ENCODE measurements at regions not wholly inside any gene's neighbourhood (a gene's known extent, or its start where the extent isn't known, plus 50 kb on each side); places are given as distances from the start of the nearest gene placed in this dataset.
"Not testable (repeated sequence)": the region's sequence is repeated elsewhere in the genome, so short reads cannot be mapped to it uniquely, and the experiment has no call there.

GRCh38 chr4:134505511-134505910 is 303.9 kb upstream of the PABPC4L start:
- intact Hi-C loops (cut with DNase I): no loop called here
- DNase-seq: no peak

DNA sequence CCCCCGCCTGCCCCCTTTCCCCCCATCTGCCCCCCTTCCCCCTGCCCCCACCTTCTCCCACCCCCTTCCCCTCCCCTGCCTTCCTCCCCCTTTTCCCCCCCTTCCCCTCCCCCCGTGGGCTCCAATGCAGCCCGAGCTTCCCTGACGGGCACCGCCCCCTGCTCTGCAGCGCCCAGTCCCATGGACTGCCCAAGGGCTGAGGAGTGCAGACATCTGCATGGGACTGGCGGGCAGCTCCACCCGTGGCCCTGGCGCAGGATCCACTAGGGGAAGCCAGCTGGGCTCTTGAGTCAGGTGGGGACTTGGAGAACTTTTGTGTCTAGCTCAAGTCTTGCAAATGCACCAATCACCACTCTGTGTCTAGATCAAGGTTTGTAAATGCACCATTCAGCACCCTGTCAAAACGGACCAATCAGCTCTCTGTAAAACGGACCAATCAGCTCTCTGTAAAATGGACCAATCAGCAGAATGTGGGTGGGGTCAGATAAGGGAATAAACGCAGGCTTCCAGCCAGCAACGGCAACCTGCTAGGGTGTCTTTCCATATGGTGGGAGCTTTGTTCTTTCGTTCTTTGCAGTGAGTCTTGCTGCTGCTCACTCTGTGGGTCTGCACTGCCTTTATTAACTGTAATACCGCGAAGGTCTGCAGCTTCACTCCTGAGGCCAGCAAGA is 300.5 kb upstream of the PABPC4L start:
- intact Hi-C loops (cut with DNase I): no loop called here
- DNase-seq: no peak

DNA sequence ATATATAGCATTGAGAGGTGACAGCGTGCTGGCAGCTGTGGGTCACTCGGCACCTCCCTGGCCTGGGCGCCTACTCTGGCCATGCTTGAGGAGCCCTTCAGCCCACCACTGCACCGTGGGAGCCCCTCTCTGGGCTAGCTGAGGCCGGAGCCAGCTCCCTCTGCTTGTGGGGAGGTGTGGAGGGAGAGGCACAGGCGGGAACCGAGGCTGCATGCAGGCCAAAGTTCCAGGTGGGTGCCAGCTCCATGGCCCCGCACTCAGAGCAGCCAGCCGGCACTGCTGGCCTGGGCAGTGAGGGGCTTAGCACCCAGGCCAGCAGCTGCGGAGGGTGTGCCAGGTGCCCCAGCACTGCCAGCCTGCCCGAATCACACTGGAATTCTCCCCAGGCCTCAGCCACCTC is 299.9 kb upstream of the PABPC4L start:
- DNase-seq; intact Hi-C loops (cut with DNase I): not testable (repeated sequence)

DNA sequence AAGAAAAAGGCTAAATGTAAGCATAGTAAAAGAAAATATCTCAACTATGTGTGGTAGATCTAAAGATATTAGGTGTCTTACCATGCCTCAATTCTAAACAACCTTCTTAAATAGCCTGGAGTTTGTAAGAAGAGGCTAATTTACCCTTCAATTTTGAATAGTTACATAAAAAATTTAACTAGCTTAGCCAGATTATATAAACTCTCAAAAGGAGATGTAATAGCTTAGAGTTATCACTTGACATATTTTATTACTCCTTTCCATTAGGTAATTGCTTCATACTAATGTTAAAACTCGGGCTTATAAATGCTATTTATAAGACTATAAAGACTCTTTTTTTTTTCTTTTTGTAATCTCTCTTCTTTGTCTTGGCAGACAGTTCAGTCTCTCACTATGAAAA is 297.5 kb upstream of the PABPC4L start:
- intact Hi-C loops (cut with DNase I): no loop called here
- DNase-seq: no peak

GRCh38 chr4:134490863-134491262 is 289.3 kb upstream of the PABPC4L start:
- DNase-seq: no peak
- intact Hi-C loops (cut with DNase I): no loop called here

GRCh38 chr4:134483514-134483913 is 281.9 kb upstream of the PABPC4L start:
- intact Hi-C loops (cut with DNase I); DNase-seq: not testable (repeated sequence)

- intact Hi-C loops (cut with DNase I): no loop called here
- no peak for DNase-seq
Observed at GRCh38 chr4:134471569-134471968, 270.0 kb upstream of the PABPC4L start.

- intact Hi-C loops (cut with DNase I): no loop called here
- DNase-seq: peak in 5 of 42 donors; percentile 9 to 42 (median 15)
Observed at GRCh38 chr4:134470544-134470943, 269.0 kb upstream of the PABPC4L start.

DNA sequence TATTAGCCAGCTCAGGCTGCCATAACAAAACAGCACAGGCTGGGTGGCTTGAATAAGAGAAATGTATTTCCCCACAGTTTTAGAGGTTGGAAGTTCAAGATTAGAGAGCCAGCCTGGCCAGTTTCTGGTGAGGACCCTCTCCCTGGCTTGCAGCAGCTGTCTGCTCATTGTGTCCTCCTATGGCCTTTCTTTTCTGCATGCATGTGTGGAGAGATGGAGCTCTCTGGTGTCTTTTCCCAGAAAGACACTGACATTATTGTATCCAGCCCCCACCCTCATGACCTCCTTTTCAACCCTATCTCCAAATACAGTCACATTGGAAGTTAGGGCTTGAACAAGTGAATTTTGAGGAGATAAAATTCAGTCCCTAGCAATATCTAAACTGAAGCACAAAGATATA is 263.8 kb upstream of the PABPC4L start:
- peak in 2 of 42 donors; percentile 6 to 59 for DNase-seq
- intact Hi-C loops (cut with DNase I): no loop called here

- intact Hi-C loops (cut with DNase I): no loop called here
- DNase-seq: no peak
Observed at GRCh38 chr4:134463771-134464170, 262.2 kb upstream of the PABPC4L start.

GRCh38 chr4:134426821-134427220 is 225.2 kb upstream of the PABPC4L start:
- DNase-seq: no peak
- intact Hi-C loops (cut with DNase I): no loop called here

- intact Hi-C loops (cut with DNase I): no loop called here
- DNase-seq: no peak
Observed at GRCh38 chr4:134425756-134426155, 224.2 kb upstream of the PABPC4L start.

DNA sequence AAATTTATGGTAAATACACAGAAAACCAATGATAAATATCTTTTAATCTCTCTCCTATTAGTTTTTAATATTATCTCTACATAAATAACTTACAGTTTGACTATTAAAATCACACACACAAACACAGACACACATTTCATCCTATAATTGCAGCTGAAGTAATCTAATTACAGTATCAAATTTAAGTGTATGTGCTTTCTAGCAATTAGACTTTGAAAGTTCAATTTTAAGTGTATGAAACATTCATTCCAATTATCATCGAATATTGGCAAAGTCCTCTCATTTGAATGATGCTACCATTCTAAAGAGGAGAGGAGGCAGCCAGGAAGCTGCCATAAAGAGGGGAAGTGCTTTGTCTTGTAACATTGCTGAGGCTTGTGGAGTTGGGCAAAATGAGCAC is 221.2 kb upstream of the PABPC4L start:
- DNase-seq: no peak
- intact Hi-C loops (cut with DNase I): no loop called here

- intact Hi-C loops (cut with DNase I): no loop called here
- no peak for DNase-seq
Observed at GRCh38 chr4:134421734-134422133, 220.1 kb upstream of the PABPC4L start.

GRCh38 chr4:134408897-134409296 is 207.3 kb upstream of the PABPC4L start:
- intact Hi-C loops (cut with DNase I): no loop called here

GRCh38 chr4:134401798-134402197 is 200.2 kb upstream of the PABPC4L start:
- no peak for DNase-seq
- intact Hi-C loops (cut with DNase I): no loop called here

More at GRCh38 chr4:134408897-134409296, 207.3 kb upstream of the PABPC4L start:
- DNase-seq: no peak

GRCh38 chr4:134393592-134393991 is 192.0 kb upstream of the PABPC4L start:
- DNase-seq: no peak
- intact Hi-C loops (cut with DNase I): no loop called here

GRCh38 chr4:134390319-134390718 is 188.7 kb upstream of the PABPC4L start:
- DNase-seq: no peak
- intact Hi-C loops (cut with DNase I): no loop called here

GRCh38 chr4:134388351-134388750 is 186.8 kb upstream of the PABPC4L start:
- no peak for DNase-seq
- intact Hi-C loops (cut with DNase I): no loop called here

GRCh38 chr4:134382478-134383227 is 181.1 kb upstream of the PABPC4L start:
- intact Hi-C loops (cut with DNase I): no loop called here
- DNase-seq: no peak

- intact Hi-C loops (cut with DNase I): no loop called here
- no peak for DNase-seq
Observed at GRCh38 chr4:134375775-134376174, 174.2 kb upstream of the PABPC4L start.

Data from head of caudate nucleus (tissue), 42 donors.